ENCODE measurements at regions not wholly inside any gene's neighbourhood (a gene's known extent, or its start where the extent isn't known, plus 50 kb on each side); places are given as distances from the start of the nearest gene placed in this dataset.

GRCh38 chr12:114508529-114509129, 102.7 kb upstream of the TBX5 start:
- no peak overlapping the region for H3K27ac ChIP-seq (ENCODE audit: low read length)
- H3K36me3 ChIP-seq (ENCODE audit: low read depth, low read length), result no peaks in the 10 kb centered on the region
- no peaks in the 10 kb centered on the region for H3K79me2 ChIP-seq (ENCODE audit: low read length)
- H3K9me2 ChIP-seq (replicated peaks; ENCODE audit: low read length), result no peaks in the 10 kb centered on the region
- no peak overlapping the region for H3K4me2 ChIP-seq (ENCODE audit: low read length)
- H4K20me1 ChIP-seq (ENCODE audit: low read length), result no peaks in the 10 kb centered on the region
- no peaks in the 10 kb centered on the region for H3F3A ChIP-seq (ENCODE audit: low read length, unreplicated experiment)
- no peak for TF ChIP-seq EZH2phosphoT487 (IDR thresholded peaks at IDR 0.05; ENCODE audit: borderline replicate concordance, low read length)
- TF ChIP-seq, protein P1, sequence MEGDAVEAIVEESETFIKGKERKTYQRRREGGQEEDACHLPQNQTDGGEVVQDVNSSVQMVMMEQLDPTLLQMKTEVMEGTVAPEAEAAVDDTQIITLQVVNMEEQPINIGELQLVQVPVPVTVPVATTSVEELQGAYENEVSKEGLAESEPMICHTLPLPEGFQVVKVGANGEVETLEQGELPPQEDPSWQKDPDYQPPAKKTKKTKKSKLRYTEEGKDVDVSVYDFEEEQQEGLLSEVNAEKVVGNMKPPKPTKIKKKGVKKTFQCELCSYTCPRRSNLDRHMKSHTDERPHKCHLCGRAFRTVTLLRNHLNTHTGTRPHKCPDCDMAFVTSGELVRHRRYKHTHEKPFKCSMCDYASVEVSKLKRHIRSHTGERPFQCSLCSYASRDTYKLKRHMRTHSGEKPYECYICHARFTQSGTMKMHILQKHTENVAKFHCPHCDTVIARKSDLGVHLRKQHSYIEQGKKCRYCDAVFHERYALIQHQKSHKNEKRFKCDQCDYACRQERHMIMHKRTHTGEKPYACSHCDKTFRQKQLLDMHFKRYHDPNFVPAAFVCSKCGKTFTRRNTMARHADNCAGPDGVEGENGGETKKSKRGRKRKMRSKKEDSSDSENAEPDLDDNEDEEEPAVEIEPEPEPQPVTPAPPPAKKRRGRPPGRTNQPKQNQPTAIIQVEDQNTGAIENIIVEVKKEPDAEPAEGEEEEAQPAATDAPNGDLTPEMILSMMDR (conservative IDR thresholded peaks at IDR 0.05; ENCODE audit: low read depth, low read length), result peak; percentile 93
- intact Hi-C loops (cut with micrococcal nuclease), result loop anchor here (1.0 kb wide), 1 partner anchor 528 kb away; no protein-coding TSS in a partner anchor
- DNase-seq (peak; percentile 75), ATAC-seq (peak; percentile 83)
- no peaks in the 10 kb centered on the region for H3K4me1 ChIP-seq (ENCODE audit: insufficient read depth, low read length)
- no peaks in the 10 kb centered on the region for H3K9me3 ChIP-seq (ENCODE audit: low read length)
- no peak overlapping the region for H3K9ac ChIP-seq (ENCODE audit: low read length)
- ChIA-PET CTCF (interaction anchor here (0.6 to 1.7 kb wide), 7 partner anchors 30 to 542 kb away, joined by 3 to 29 read pairs (median 4); partner anchors contain the start of gene RBM19), POLR2A (ENCODE audit: unreplicated experiment) (no interaction called here)
- BruUV-seq (replicated peaks), result no TSS peak
- H2AFZ ChIP-seq (ENCODE audit: low read length), result no peak overlapping the region
- peaks cover 71% of the 10 kb centered on the region for H3K27me3 ChIP-seq (ENCODE audit: low read length)
- no peak overlapping the region for H3K4me3 ChIP-seq (ENCODE audit: low read length)

DNA sequence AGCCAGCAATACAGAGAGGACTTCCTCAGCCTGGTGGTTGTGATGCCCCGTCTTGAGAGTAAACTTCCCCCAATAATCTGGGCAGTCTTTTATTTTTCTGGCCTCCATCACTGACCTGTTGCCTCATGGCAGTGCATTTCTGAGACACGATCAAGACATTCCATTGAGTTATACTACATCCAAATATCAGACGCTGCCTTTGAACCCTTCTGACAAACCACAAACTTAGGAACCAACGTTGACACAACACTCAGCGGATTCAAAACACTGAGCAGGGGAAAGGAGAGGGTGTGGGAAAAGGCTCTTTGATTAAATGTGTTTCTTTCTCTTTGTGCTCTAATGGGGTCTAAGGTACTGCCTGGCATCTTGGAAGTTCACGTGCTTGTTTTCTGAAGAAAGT, 100.7 kb upstream of the TBX5 start:
- no peaks in the 10 kb centered on the region for H3K79me2 ChIP-seq (ENCODE audit: low read length)
- no peak overlapping the region for H2AFZ ChIP-seq (ENCODE audit: low read length)
- CTCF ChIA-PET, result no interaction called here
- H3K9me2 ChIP-seq (replicated peaks; ENCODE audit: low read length), result no peaks in the 10 kb centered on the region
- POLR2A ChIA-PET (ENCODE audit: unreplicated experiment), result no interaction called here
- H3F3A ChIP-seq (ENCODE audit: low read length, unreplicated experiment), result no peaks in the 10 kb centered on the region
- TF ChIP-seq EZH2 (IDR thresholded peaks at IDR 0.05; ENCODE audit: low read length, unreplicated experiment) (no peak), EZH2phosphoT487 (IDR thresholded peaks at IDR 0.05; ENCODE audit: borderline replicate concordance, low read length) (no peak)
- TF ChIP-seq, protein P1 (conservative IDR thresholded peaks at IDR 0.05; ENCODE audit: low read depth, low read length), result no peak
- ATAC-seq (no peak), DNase-seq (no peak)
- no peaks in the 10 kb centered on the region for H4K20me1 ChIP-seq (ENCODE audit: low read length)
- no TSS peak for BruUV-seq (replicated peaks)
- no peak overlapping the region for H3K4me2 ChIP-seq (ENCODE audit: low read length)
- no peaks in the 10 kb centered on the region for H3K4me1 ChIP-seq (ENCODE audit: insufficient read depth, low read length)
- intact Hi-C loops (cut with micrococcal nuclease), result no loop called here
- no peaks in the 10 kb centered on the region for H3K9me3 ChIP-seq (ENCODE audit: low read length)
- H3K9ac ChIP-seq (ENCODE audit: low read length), result no peak overlapping the region
- no peak overlapping the region for H3K27ac ChIP-seq (ENCODE audit: low read length)
- peaks cover 84% of the 10 kb centered on the region for H3K27me3 ChIP-seq (ENCODE audit: low read length)
- H3K4me3 ChIP-seq (ENCODE audit: low read length), result no peak overlapping the region
- H3K36me3 ChIP-seq (ENCODE audit: low read depth, low read length), result no peaks in the 10 kb centered on the region

GRCh38 chr12:114504311-114504710, 98.4 kb upstream of the TBX5 start:
- Histone ChIP-seq H2AFZ (ENCODE audit: low read length) (no peak overlapping the region), H3K9me2 (replicated peaks; ENCODE audit: low read length) (no peaks in the 10 kb centered on the region), H3K4me2 (ENCODE audit: low read length) (no peak overlapping the region), H3K4me3 (ENCODE audit: low read length) (no peak overlapping the region), H4K20me1 (ENCODE audit: low read length) (no peaks in the 10 kb centered on the region), H3F3A (ENCODE audit: low read length, unreplicated experiment) (no peaks in the 10 kb centered on the region), H3K9me3 (ENCODE audit: low read length) (no peaks in the 10 kb centered on the region), H3K9ac (ENCODE audit: low read length) (no peak overlapping the region), H3K27ac (ENCODE audit: low read length) (no peak overlapping the region), H3K27me3 (ENCODE audit: low read length) (peaks cover 89% of the 10 kb centered on the region), H3K79me2 (ENCODE audit: low read length) (no peaks in the 10 kb centered on the region), H3K4me1 (ENCODE audit: insufficient read depth, low read length) (no peaks in the 10 kb centered on the region), H3K36me3 (ENCODE audit: low read depth, low read length) (no peaks in the 10 kb centered on the region)
- intact Hi-C loops (cut with micrococcal nuclease), result no loop called here
- no peak for DNase-seq
- no TSS peak for BruUV-seq (replicated peaks)
- ChIA-PET CTCF (no interaction called here), POLR2A (ENCODE audit: unreplicated experiment) (no interaction called here)
- no peak for ATAC-seq
- TF ChIP-seq, protein P1 (conservative IDR thresholded peaks at IDR 0.05; ENCODE audit: low read depth, low read length), result no peak
- TF ChIP-seq EZH2 (IDR thresholded peaks at IDR 0.05; ENCODE audit: low read length, unreplicated experiment) (no peak), EZH2phosphoT487 (IDR thresholded peaks at IDR 0.05; ENCODE audit: borderline replicate concordance, low read length) (no peak)
